ENCODE measurements at regions not wholly inside any gene's neighbourhood (a gene's known extent, or its start where the extent isn't known, plus 50 kb on each side); places are given as distances from the start of the nearest gene placed in this dataset.
"Not testable (repeated sequence)": the region's sequence is repeated elsewhere in the genome, so short reads cannot be mapped to it uniquely, and the experiment has no call there.

DNA sequence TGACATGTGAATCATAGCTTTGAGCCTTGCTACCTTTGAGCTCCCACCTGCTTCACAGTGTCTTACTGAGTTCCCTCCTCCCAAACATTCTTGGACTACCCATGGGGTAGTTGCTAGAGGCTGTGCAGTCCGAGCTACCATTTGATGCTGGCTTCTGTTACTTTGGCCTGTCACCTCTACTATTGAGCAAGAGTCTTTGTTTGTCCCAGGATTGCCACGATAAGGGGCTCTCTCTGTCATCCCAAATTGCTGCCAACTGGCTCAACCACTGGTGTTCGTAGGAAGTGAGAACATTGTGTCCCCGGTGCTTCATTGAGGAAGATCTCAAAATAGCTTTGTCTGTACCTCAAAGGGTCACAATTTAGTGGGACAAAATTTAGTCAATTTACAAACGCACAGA, 59.1 kb upstream of the PAX8 start:
- FAIRE-seq (no peak), DNase-seq (ENCODE audit: insufficient read length, low spot score) (no peak)
- TF ChIP-seq, protein P1, sequence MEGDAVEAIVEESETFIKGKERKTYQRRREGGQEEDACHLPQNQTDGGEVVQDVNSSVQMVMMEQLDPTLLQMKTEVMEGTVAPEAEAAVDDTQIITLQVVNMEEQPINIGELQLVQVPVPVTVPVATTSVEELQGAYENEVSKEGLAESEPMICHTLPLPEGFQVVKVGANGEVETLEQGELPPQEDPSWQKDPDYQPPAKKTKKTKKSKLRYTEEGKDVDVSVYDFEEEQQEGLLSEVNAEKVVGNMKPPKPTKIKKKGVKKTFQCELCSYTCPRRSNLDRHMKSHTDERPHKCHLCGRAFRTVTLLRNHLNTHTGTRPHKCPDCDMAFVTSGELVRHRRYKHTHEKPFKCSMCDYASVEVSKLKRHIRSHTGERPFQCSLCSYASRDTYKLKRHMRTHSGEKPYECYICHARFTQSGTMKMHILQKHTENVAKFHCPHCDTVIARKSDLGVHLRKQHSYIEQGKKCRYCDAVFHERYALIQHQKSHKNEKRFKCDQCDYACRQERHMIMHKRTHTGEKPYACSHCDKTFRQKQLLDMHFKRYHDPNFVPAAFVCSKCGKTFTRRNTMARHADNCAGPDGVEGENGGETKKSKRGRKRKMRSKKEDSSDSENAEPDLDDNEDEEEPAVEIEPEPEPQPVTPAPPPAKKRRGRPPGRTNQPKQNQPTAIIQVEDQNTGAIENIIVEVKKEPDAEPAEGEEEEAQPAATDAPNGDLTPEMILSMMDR (IDR thresholded peaks at IDR 0.05; ENCODE audit: insufficient read depth, missing control alignments) = no peak

DNA sequence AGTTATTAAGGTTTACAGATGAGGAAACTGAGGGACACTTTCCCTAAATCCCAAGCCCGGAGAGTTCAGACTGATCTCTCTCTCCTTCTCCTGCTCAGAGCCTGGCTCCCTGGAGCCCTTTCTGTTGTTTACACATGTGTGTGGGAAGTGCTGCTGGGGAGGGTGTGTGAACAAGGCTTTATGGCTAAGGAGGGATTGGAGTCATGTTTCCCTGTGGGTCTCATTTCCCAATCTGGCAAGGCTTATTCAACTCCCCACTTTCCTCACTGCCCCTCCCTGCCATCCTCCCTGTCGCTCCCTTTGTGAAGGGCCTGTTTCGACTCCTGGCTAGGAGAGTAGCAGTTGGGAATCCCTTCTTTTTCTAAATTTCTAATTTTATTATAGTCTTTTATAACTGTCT, 57.3 kb upstream of the PAX8 start:
- FAIRE-seq = not testable (repeated sequence)

DNA sequence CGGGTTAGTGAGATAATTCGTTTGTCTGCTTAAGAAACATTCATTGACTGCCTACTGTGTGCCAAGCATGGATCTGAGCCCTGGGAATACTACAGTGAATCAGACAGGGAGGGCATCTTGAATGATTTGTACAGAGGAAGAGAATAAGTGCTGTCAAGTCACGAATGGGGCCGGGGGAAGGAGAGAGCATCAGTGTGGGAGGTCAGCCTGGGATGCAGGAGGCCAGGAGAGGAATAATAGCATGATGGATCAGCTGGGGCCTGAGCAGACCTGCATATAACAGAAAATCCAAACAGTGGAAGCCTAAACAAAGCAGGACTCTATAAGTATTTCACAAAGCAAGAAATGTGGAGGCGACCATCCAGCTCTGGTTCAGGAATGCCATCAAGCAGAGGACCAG, 55.4 kb upstream of the PAX8 start:
- TF ChIP-seq, protein P1 (IDR thresholded peaks at IDR 0.05; ENCODE audit: insufficient read depth, missing control alignments) = no peak
- no peak for FAIRE-seq
- no peak for DNase-seq (ENCODE audit: insufficient read length, low spot score)

More for the DNA sequence above, 57.3 kb upstream of the PAX8 start:
- not testable (repeated sequence) for DNase-seq (ENCODE audit: insufficient read length, low spot score)

DNA sequence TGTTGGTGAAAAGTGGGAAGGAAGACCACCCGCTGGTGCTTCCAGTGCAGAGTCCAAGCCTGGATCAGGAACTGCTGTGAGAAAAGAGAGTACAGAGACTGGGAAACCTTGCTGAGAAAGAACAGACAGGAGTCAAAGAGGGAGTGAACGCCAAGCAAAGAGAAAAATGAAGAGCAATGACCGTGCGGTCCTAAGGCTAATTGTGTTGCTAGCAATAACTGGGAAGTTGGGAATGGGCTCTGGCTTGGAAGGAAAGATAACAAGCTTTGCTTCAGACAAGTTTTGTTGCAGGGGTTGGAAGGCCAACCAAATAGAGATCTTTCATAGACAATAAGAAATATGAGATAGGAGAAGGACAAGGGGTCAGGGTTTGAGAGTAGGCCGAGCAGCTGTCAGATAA, 55.0 kb upstream of the PAX8 start:
- not testable (repeated sequence) for FAIRE-seq; DNase-seq (ENCODE audit: insufficient read length, low spot score)

DNA sequence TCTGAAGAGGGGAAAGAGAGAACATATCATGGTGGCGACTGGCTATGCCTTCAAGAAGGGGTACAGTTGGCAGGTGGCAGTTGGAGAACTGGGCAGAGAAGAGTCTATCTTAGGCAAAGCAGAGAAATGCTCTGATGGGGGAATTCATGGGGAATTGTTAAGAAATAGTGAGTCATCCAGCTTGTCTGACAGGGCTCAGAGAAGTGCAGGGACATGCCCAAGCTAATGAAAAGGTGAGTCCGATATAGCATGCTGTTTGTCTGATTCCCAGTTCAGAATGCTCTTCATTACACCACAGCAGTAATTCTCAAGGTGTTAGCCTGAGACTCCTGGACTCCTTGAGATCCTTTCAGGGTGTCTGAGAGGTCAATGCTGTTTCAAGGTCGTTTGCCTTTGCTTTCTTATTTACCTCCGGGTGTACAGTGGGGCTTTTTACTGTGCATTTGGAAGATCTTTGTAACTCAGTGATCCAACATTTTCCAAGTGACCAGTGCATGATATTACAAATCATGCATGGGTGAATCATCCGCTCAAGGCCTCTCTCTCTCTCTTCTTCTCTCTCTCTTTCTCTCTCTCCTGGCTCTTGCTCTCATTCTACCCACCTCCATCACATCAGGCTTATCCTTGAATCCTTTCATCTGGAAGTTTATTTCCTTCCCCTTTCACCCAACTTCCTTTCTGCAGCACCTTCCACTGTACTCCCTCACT, 51.5 kb upstream of the PAX8 start:
- not testable (repeated sequence) for FAIRE-seq

DNA sequence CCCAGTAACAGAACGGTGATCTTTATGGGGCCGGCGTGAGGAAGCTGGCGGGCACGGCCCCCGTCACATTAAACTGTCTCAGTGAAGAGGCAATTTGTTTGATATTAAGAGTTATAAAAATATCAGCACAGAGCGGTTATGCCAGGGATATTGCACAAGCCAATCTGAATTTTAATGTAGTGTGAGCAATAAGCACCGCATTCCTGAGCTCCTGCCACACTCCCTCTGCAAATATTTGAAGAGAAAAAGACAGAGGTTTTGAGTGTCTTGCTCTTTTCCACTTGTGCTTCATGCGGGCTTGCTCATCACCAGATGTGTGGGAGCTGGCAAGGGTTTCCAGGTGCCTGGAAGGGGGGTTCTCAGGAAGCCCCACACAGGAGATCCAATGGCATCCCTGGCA, 50.3 kb upstream of the PAX8 start:
- not testable (repeated sequence) for FAIRE-seq; DNase-seq (ENCODE audit: insufficient read length, low spot score)

More for the DNA sequence above, 51.5 kb upstream of the PAX8 start:
- DNase-seq (ENCODE audit: insufficient read length, low spot score) = not testable (repeated sequence)

DNA sequence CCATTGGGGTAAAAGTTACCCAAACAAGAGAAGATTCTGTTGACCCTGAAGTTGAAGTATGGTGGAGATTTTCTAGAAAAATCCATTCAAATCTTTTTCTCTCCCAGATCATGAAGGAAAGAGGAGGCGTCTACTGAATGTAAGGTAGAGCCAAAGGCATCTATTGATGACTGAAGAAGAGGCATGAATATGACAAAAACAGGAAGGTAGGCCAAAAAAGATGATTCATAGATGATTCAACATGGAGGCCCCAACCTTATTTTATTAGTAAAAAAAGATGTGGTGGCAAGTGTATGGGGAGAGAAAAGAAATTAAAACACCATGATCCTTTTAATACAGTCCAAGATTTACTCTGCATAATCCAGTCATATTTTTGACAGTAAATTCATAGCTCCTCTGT, 49.9 kb upstream of the PAX8 start:
- not testable (repeated sequence) for DNase-seq (ENCODE audit: insufficient read length, low spot score); FAIRE-seq

All from D721Med (cell line).